Small intestine (tissue), 7 donors: ENCODE measurements at regions not wholly inside any gene's neighbourhood (a gene's known extent, or its start where the extent isn't known, plus 50 kb on each side); places are given as distances from the start of the nearest gene placed in this dataset.

Experiments used
- DNase-seq, 2 donors: peaks; one replicate each; pipeline versions ENCODE4 v3.0.0 to v3.0.0-alpha.2; 2013
- FAIRE-seq: peaks from 2 replicates; lab custom pipeline; 2012; peaks lifted over from hg19 to GRCh38; lab: Jason Lieb, UNC
- H3K27ac ChIP-seq, 3 donors: one replicate each; pipeline ENCODE4 v1.5.1; 2013; ENCODE audit warnings: low read length in 2 of 3, mild to moderate bottlenecking in 2 of 3, control low read depth in 1 of 3, inconsistent platforms in 1 of 3, low read depth in 1 of 3, moderate library complexity in 1 of 3
- H3K27me3 ChIP-seq, 3 donors: one replicate each; pipeline ENCODE4 v1.6.1; 2013; ENCODE audit warnings: low read length in 3 of 3, inconsistent platforms in 1 of 3; ENCODE audit not compliant: control insufficient read depth in 3 of 3, insufficient read depth in 3 of 3
- H3K36me3 ChIP-seq, 3 donors: one replicate each; pipeline ENCODE4 v1.6.1; 2013; ENCODE audit warnings: low read length in 3 of 3, inconsistent platforms in 1 of 3, low read depth in 1 of 3, mild to moderate bottlenecking in 1 of 3, moderate library complexity in 1 of 3; ENCODE audit not compliant: control insufficient read depth in 3 of 3, insufficient read depth in 2 of 3
- H3K4me1 ChIP-seq, 3 donors: one replicate each; pipeline ENCODE4 v1.6.1; 2013; ENCODE audit warnings: low read length in 2 of 3, inconsistent platforms in 1 of 3, low read depth in 1 of 3, mild to moderate bottlenecking in 1 of 3, moderate library complexity in 1 of 3; ENCODE audit not compliant: control insufficient read depth in 3 of 3, insufficient read depth in 2 of 3
- H3K4me3 ChIP-seq, 3 donors: one replicate each; pipeline ENCODE4 v1.5.1; 2013; ENCODE audit warnings: low read length in 3 of 3, control low read depth in 1 of 3, inconsistent platforms in 1 of 3, low read depth in 1 of 3, mild to moderate bottlenecking in 1 of 3, moderate library complexity in 1 of 3
- H3K9me3 ChIP-seq, 2 donors: one replicate each; pipeline ENCODE4 v1.6.1; 2013; ENCODE audit warnings: low read depth in 1 of 2, low read length in 1 of 2; ENCODE audit not compliant: control insufficient read depth in 2 of 2, insufficient read depth in 1 of 2
- WGBS, 3 donors: extraction: QIAGEN DNeasy Blood & Tissue Kit; methylation state at CpG; one replicate each; pipeline ENCODE4 v1.1.7; 2013; 5-methylcytosine and 5-hydroxymethylcytosine counted together
- donor health status: healthy with polysubstance abuse.
- donor health status: control.
- donor health status: control.
- donor health status: Bipolar disorder and iron deficiency.
- donor health status: healthy.

GRCh38 chr5:166957782-166958181 lies 1333.7 kb upstream of the WWC1 start:
- Histone ChIP-seq H3K36me3 (no peaks in the 10 kb centered on the region), H3K4me1 (no peaks in the 10 kb centered on the region), H3K9me3 (no peaks in the 10 kb centered on the region), H3K27ac (no peak overlapping the region), H3K27me3 (no peaks in the 10 kb centered on the region), H3K4me3 (no peak overlapping the region)
- FAIRE-seq (no peak), DNase-seq (no peak)
- WGBS, 3 donors = 54 to 78% (median 61%) methylated on average over 3 of the region's 3 CpGs

- no peaks in the 10 kb centered on the region for H3K9me3 ChIP-seq
- no peak overlapping the region for H3K27ac ChIP-seq
- no peaks in the 10 kb centered on the region for H3K27me3 ChIP-seq
- no peaks in the 10 kb centered on the region for H3K4me1 ChIP-seq
- DNase-seq (no peak), FAIRE-seq (no peak)
- 3 to 31% (median 14%) methylated on average over 1 of the region's 1 CpG for WGBS, 3 donors
- H3K36me3 ChIP-seq = no peaks in the 10 kb centered on the region
- H3K4me3 ChIP-seq = no peak overlapping the region
Observed at GRCh38 chr5:166959766-166960165, 1331.7 kb upstream of the WWC1 start.

- Histone ChIP-seq H3K4me1 (no peaks in the 10 kb centered on the region), H3K9me3 (no peaks in the 10 kb centered on the region), H3K27me3 (no peaks in the 10 kb centered on the region), H3K36me3 (no peaks in the 10 kb centered on the region), H3K4me3 (no peak overlapping the region), H3K27ac (no peak overlapping the region)
- WGBS, 3 donors = 29 to 77% (median 34%) methylated on average over 5 of the region's 5 CpGs
- DNase-seq = peak; percentile 26 to 28
- no peak for FAIRE-seq
Observed at GRCh38 chr5:166961028-166961427, 1330.4 kb upstream of the WWC1 start.

DNA sequence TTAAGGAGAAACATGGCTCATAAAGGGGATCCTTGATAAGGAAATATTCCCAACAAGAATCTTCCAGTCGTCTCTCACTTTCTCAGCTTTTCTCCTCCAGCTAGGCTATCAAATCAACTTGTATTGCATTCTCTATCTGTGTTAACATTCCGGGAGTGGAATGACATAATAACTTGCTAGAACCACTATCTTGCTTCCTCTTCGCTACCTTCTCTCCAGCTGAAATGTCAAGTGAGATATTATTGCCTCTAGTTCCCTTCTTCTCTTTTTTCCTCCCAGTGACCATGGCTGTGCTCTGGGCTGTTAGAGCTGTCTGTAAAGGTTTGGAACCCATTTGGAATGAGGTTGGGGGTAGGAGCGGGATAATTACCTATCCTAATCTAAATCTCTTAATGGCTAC lies 1329.5 kb upstream of the WWC1 start:
- no peaks in the 10 kb centered on the region for H3K36me3 ChIP-seq
- 23 to 66% (median 33%) methylated on average over 4 of the region's 4 CpGs for WGBS, 3 donors
- H3K4me3 ChIP-seq = no peak overlapping the region
- no peak for FAIRE-seq
- no peaks in the 10 kb centered on the region for H3K27me3 ChIP-seq
- H3K4me1 ChIP-seq = no peaks in the 10 kb centered on the region
- H3K9me3 ChIP-seq = no peaks in the 10 kb centered on the region
- DNase-seq = no peak
- no peak overlapping the region for H3K27ac ChIP-seq

- Histone ChIP-seq H3K4me1 (no peaks in the 10 kb centered on the region), H3K36me3 (no peaks in the 10 kb centered on the region), H3K9me3 (no peaks in the 10 kb centered on the region), H3K27me3 (no peaks in the 10 kb centered on the region), H3K4me3 (no peak overlapping the region), H3K27ac (no peak overlapping the region)
- DNase-seq (no peak), FAIRE-seq (no peak)
- 27 to 54% (median 39%) methylated on average over 8 of the region's 8 CpGs for WGBS, 3 donors
Observed at GRCh38 chr5:166962461-166962860, 1329.0 kb upstream of the WWC1 start.

DNA sequence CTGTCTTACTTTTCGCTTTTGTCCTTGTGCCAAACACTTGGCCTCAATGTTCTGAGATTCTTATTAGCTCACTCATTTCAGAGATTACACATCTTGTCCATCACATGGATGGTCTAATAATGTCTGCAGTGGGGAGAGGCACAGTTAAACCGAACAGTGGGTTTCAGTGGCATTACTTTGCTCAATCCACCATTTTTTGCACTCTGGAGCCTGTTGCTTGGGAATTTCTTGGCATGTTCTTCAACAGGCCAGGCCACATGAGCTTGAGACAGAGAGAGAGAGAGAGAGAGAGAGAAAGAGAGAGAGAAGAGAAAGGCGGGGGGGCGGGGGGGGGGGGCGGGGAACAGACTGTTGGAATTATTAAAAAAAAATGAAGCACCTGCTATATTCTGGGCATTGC lies 1327.8 kb upstream of the WWC1 start:
- Histone ChIP-seq H3K9me3 (no peaks in the 10 kb centered on the region), H3K36me3 (no peaks in the 10 kb centered on the region), H3K27me3 (no peaks in the 10 kb centered on the region), H3K4me1 (no peaks in the 10 kb centered on the region), H3K4me3 (no peak overlapping the region), H3K27ac (no peak overlapping the region)
- WGBS, 3 donors = 91 to 95% (median 94%) methylated on average over 3 to 5 of the region's 5 CpGs
- DNase-seq = no peak
- FAIRE-seq = no peak

DNA sequence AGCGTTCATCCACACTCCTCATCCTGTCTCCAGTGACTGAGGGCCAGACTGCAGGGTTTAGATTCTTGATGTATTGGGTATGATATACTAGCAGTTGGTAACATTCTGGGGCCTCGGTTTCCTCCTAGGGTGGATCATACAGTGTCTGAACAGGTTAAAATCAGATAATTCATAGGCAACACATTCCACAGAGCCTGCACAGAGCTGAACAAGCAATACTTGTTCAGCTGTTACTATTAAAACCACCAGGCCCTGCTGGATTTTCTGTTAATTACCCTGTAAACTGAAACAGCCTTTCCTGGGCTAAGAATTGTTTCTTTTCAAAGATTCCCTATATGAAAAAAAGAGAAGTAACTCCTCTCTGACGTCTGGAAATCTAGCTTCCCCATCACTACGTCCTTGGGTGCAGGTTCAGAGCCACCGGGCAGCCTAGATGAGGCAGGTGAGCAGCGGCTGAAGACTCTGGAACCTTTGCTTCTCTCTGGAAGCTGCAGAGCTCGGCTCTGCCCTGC lies 1313.5 kb upstream of the WWC1 start:
- H3K4me1 ChIP-seq = peaks cover 0 to 13% (median 0%) of the 10 kb centered on the region in 3 donors
- WGBS, 3 donors = 25 to 37% (median 28%) methylated on average over 7 of the region's 7 CpGs
- no peak overlapping the region for H3K27ac ChIP-seq
- H3K27me3 ChIP-seq = no peaks in the 10 kb centered on the region
- H3K36me3 ChIP-seq = no peaks in the 10 kb centered on the region
- peak overlapping the region in 1 of 3 donors; percentile 60 for H3K4me3 ChIP-seq
- FAIRE-seq = no peak
- no peak for DNase-seq
- H3K9me3 ChIP-seq = no peaks in the 10 kb centered on the region

GRCh38 chr5:166979307-166979895 lies 1312.0 kb upstream of the WWC1 start:
- peaks cover 0 to 13% (median 0%) of the 10 kb centered on the region in 3 donors for H3K4me1 ChIP-seq
- DNase-seq (no peak), FAIRE-seq (no peak)
- H3K9me3 ChIP-seq = no peaks in the 10 kb centered on the region
- H3K4me3 ChIP-seq = peak overlapping the region; percentile 20 to 60 (median 52)
- no peaks in the 10 kb centered on the region for H3K27me3 ChIP-seq
- no peaks in the 10 kb centered on the region for H3K36me3 ChIP-seq
- 1 to 2% (median 1%) methylated on average over 12 to 13 of the region's 13 CpGs for WGBS, 3 donors
- H3K27ac ChIP-seq = no peak overlapping the region

DNA sequence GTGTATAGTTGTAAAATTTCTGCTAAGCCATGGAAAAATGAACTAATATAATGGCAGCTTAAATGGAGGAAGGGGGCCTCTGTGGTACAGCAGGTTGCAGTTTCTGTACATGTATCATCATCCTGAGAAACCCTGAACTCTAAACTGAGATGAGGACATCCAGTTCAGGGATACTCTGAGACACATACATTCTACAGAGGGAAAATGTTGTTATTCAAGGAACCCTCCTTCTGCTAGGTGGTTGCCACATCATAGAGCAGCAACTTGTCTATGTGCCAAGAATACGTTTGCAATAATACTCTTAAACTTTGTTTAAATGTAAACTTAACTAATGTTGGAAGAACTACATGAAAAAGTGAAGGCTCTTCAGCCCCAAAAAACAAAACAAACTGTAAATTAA lies 1310.8 kb upstream of the WWC1 start:
- H3K27ac ChIP-seq = no peak overlapping the region
- DNase-seq (no peak), FAIRE-seq (no peak)
- H3K27me3 ChIP-seq = no peaks in the 10 kb centered on the region
- no peaks in the 10 kb centered on the region for H3K36me3 ChIP-seq
- H3K4me3 ChIP-seq = no peak overlapping the region
- H3K9me3 ChIP-seq = no peaks in the 10 kb centered on the region
- peaks cover 0 to 13% (median 0%) of the 10 kb centered on the region in 3 donors for H3K4me1 ChIP-seq
- 15 to 25% (median 19%) methylated on average over 1 of the region's 1 CpG for WGBS, 3 donors
